ENCODE measurements at regions not wholly inside any gene's neighbourhood (a gene's known extent, or its start where the extent isn't known, plus 50 kb on each side); places are given as distances from the start of the nearest gene placed in this dataset.
A peak's percentile ranks its signal among the peaks of the same experiment; 100 is the strongest.
"Not testable (repeated sequence)": the region's sequence is repeated elsewhere in the genome, so short reads cannot be mapped to it uniquely, and the experiment has no call there.

DNA sequence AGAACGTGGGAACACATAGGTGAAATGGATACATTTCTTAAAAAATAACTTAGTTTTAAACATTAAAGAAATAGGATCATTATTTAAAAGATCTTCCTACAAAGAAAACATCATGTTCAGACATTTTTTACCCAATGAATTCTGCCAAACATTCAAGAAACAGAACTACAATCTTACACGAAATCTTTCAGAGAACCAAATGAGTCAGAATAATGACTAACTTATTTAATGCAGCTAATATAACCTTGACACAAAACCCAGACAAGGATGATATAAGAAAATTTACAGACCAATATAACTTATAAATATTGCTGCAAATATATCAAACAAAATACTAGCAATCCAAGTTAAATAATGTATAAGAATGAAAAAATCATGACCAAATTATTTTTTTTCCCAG, 220.1 kb upstream of the KCNK2 start:
- TF ChIP-seq, protein P1, sequence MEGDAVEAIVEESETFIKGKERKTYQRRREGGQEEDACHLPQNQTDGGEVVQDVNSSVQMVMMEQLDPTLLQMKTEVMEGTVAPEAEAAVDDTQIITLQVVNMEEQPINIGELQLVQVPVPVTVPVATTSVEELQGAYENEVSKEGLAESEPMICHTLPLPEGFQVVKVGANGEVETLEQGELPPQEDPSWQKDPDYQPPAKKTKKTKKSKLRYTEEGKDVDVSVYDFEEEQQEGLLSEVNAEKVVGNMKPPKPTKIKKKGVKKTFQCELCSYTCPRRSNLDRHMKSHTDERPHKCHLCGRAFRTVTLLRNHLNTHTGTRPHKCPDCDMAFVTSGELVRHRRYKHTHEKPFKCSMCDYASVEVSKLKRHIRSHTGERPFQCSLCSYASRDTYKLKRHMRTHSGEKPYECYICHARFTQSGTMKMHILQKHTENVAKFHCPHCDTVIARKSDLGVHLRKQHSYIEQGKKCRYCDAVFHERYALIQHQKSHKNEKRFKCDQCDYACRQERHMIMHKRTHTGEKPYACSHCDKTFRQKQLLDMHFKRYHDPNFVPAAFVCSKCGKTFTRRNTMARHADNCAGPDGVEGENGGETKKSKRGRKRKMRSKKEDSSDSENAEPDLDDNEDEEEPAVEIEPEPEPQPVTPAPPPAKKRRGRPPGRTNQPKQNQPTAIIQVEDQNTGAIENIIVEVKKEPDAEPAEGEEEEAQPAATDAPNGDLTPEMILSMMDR (IDR thresholded peaks at IDR 0.05; ENCODE audit: insufficient read depth, low read depth, low read length), result no peak
- TF ChIP-seq EZH2 (IDR thresholded peaks at IDR 0.05; ENCODE audit: insufficient read depth, low read length), result no peak
- Histone ChIP-seq H3K9me3 (ENCODE audit: insufficient read depth, low read depth, low read length) (no peaks in the 10 kb centered on the region), H3K27ac (ENCODE audit: low read depth, low read length) (no peak overlapping the region), H3K36me3 (ENCODE audit: insufficient read depth, low read length) (no peaks in the 10 kb centered on the region), H3K4me2 (ENCODE audit: low read length) (no peak overlapping the region), H3K79me2 (ENCODE audit: insufficient read depth, low read length) (no peaks in the 10 kb centered on the region), H2AFZ (ENCODE audit: low read depth, low read length) (no peak overlapping the region), H3K4me1 (ENCODE audit: insufficient read depth, low read length) (no peaks in the 10 kb centered on the region), H4K20me1 (ENCODE audit: insufficient read depth, low read length) (no peaks in the 10 kb centered on the region), H3K27me3 (ENCODE audit: insufficient read depth, low read length) (no peaks in the 10 kb centered on the region), H3K4me3 (ENCODE audit: insufficient read depth, low read depth, low read length) (no peak overlapping the region), H3K9ac (ENCODE audit: low read length) (no peak overlapping the region)
- no peaks in the 10 kb centered on the region for H3K36me3 Mint-ChIP-seq (ENCODE audit: low read depth, unreplicated experiment)
- H3K9me3 Mint-ChIP-seq (ENCODE audit: unreplicated experiment), result no peaks in the 10 kb centered on the region
- no peak overlapping the region for H3K27ac Mint-ChIP-seq (ENCODE audit: unreplicated experiment)
- H3K4me3 Mint-ChIP-seq (ENCODE audit: unreplicated experiment), result no peak overlapping the region
- H3K27me3 Mint-ChIP-seq (ENCODE audit: low read depth, unreplicated experiment), result no peaks in the 10 kb centered on the region
- peaks cover 10% of the 10 kb centered on the region for H3K4me1 Mint-ChIP-seq (ENCODE audit: low read depth, unreplicated experiment)
- DNase-seq (ENCODE audit: low read depth) (peak; percentile 44), FAIRE-seq (no peak)

GRCh38 chr1:214864896-214865688, 217.4 kb upstream of the KCNK2 start:
- Histone ChIP-seq H3K9me3 (ENCODE audit: insufficient read depth, low read depth, low read length) (no peaks in the 10 kb centered on the region), H3K27ac (ENCODE audit: low read depth, low read length) (no peak overlapping the region), H2AFZ (ENCODE audit: low read depth, low read length) (no peak overlapping the region), H3K4me1 (ENCODE audit: insufficient read depth, low read length) (no peaks in the 10 kb centered on the region), H3K79me2 (ENCODE audit: insufficient read depth, low read length) (no peaks in the 10 kb centered on the region), H4K20me1 (ENCODE audit: insufficient read depth, low read length) (no peaks in the 10 kb centered on the region), H3K4me2 (ENCODE audit: low read length) (no peak overlapping the region), H3K4me3 (ENCODE audit: insufficient read depth, low read depth, low read length) (no peak overlapping the region), H3K36me3 (ENCODE audit: insufficient read depth, low read length) (no peaks in the 10 kb centered on the region), H3K9ac (ENCODE audit: low read length) (no peak overlapping the region), H3K27me3 (ENCODE audit: insufficient read depth, low read length) (no peaks in the 10 kb centered on the region)
- FAIRE-seq (peak; percentile 55), DNase-seq (ENCODE audit: low read depth) (peak; percentile 69)
- Mint-ChIP-seq H3K27me3 (ENCODE audit: low read depth, unreplicated experiment) (no peaks in the 10 kb centered on the region), H3K9me3 (ENCODE audit: unreplicated experiment) (peaks cover 2% of the 10 kb centered on the region), H3K36me3 (ENCODE audit: low read depth, unreplicated experiment) (peaks cover 2% of the 10 kb centered on the region), H3K4me3 (ENCODE audit: unreplicated experiment) (no peak overlapping the region), H3K4me1 (ENCODE audit: low read depth, unreplicated experiment) (peaks cover 10% of the 10 kb centered on the region), H3K27ac (ENCODE audit: unreplicated experiment) (no peak overlapping the region)
- TF ChIP-seq, protein P1 (IDR thresholded peaks at IDR 0.05; ENCODE audit: insufficient read depth, low read depth, low read length), result no peak
- no peak for TF ChIP-seq EZH2 (IDR thresholded peaks at IDR 0.05; ENCODE audit: insufficient read depth, low read length)

DNA sequence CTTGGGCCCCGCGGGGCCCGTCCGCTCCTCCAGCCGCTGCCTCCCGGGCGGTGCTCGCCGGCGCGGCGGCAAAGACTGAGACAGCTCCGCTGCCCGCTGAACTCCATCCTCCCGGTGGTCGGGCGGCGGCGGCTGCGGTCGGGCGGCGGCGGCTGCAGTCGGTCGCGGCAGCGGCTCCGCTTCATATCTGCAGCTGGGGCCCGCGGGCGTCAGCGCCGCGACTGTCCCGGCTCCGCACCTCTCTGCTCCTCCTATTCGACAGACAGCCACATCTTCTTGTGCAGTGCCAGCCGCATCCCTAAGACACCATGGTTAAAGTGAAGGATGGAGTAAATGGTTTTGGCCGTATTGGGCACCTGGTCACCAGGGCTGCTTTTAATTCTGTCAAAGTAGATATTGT, 212.1 kb upstream of the KCNK2 start:
- not testable (repeated sequence) for H3K27me3 ChIP-seq (ENCODE audit: insufficient read depth, low read length); FAIRE-seq; H3K9me3 Mint-ChIP-seq (ENCODE audit: unreplicated experiment); H3K36me3 Mint-ChIP-seq (ENCODE audit: low read depth, unreplicated experiment); H2AFZ ChIP-seq (ENCODE audit: low read depth, low read length); H3K79me2 ChIP-seq (ENCODE audit: insufficient read depth, low read length); H3K9ac ChIP-seq (ENCODE audit: low read length); H3K27me3 Mint-ChIP-seq (ENCODE audit: low read depth, unreplicated experiment); H3K4me1 Mint-ChIP-seq (ENCODE audit: low read depth, unreplicated experiment); H4K20me1 ChIP-seq (ENCODE audit: insufficient read depth, low read length); H3K4me3 ChIP-seq (ENCODE audit: insufficient read depth, low read depth, low read length); H3K27ac ChIP-seq (ENCODE audit: low read depth, low read length); H3K9me3 ChIP-seq (ENCODE audit: insufficient read depth, low read depth, low read length); H3K4me3 Mint-ChIP-seq (ENCODE audit: unreplicated experiment); H3K4me2 ChIP-seq (ENCODE audit: low read length); H3K27ac Mint-ChIP-seq (ENCODE audit: unreplicated experiment); H3K36me3 ChIP-seq (ENCODE audit: insufficient read depth, low read length); H3K4me1 ChIP-seq (ENCODE audit: insufficient read depth, low read length); DNase-seq (ENCODE audit: low read depth)

Data from astrocyte (in vitro differentiated cells and primary cell).